Panc1 (cell line): ENCODE measurements at regions not wholly inside any gene's neighbourhood (a gene's known extent, or its start where the extent isn't known, plus 50 kb on each side); places are given as distances from the start of the nearest gene placed in this dataset.

Source experiments
- ATAC-seq: fragments of 200-7000 bp; cut with Tn5 transposase; 2 replicates; pipeline ENCODE4 v1.9.1; 2020; ENCODE audit warnings: mild to moderate bottlenecking, moderate library complexity
- BruUV-seq: library from RNA; stranded (reverse); fragments of 400-500 nt; replicated peaks from 2 replicates; lab custom pipeline; 2021; lab: Mats Ljungman, UMichigan
- CTCF ChIA-PET: fragments of 300-600 bp; sonication (Branson Sonifier 250); formaldehyde crosslinking; loops from one replicate; lab custom pipeline; 2022; ENCODE audit warnings: antibody characterized with exemption; lab: Charles Lee
- POLR2A ChIA-PET: fragments of 300-600 bp; sonication (Branson Sonifier 250); formaldehyde crosslinking; loops from one replicate; lab custom pipeline; 2022; ENCODE audit warnings: antibody characterized with exemption; lab: Charles Lee
- DNase-seq: peaks from one replicate; pipeline ENCODE4 v3.0.0-alpha.2; 2010; ENCODE audit warnings: low read depth, low spot score
- H3K27ac ChIP-seq: 2 replicates; pipeline ENCODE4 v1.5.1; 2011; ENCODE audit warnings: mild to moderate bottlenecking, low read length, inconsistent platforms
- H3K27me3 ChIP-seq: fragments of 200-500 bp; sonication (Bioruptor generic); 2 replicates; pipeline ENCODE4 v1.6.0; 2014; ENCODE audit warnings: low read length, inconsistent platforms; ENCODE audit not compliant: control insufficient read depth, insufficient read depth
- H3K36me3 ChIP-seq: fragments of 200-500 bp; sonication (Bioruptor generic); 2 replicates; pipeline ENCODE4 v1.5.1; 2014; ENCODE audit warnings: inconsistent platforms, mild to moderate bottlenecking, low read length, moderate library complexity; ENCODE audit not compliant: control insufficient read depth, insufficient read depth
- H3K4me1 ChIP-seq: 2 replicates; pipeline ENCODE4 v1.5.1; 2011; ENCODE audit warnings: inconsistent platforms, mild to moderate bottlenecking, low read length, moderate library complexity; ENCODE audit not compliant: control insufficient read depth, insufficient read depth
- H3K4me3 ChIP-seq, 2 experiments: 2 replicates each; pipeline ENCODE4 v1.5.1; 2011 to 2012; ENCODE audit warnings: low read depth in 2 of 2, low read length in 2 of 2, mild to moderate bottlenecking in 2 of 2, inconsistent platforms in 1 of 2, moderate library complexity in 1 of 2
- H3K9me3 ChIP-seq: fragments of 200-500 bp; sonication (Bioruptor generic); 2 replicates; pipeline ENCODE4 v1.5.1; 2014; ENCODE audit warnings: low read depth, mild to moderate bottlenecking, inconsistent platforms, low read length, moderate library complexity; ENCODE audit not compliant: control insufficient read depth, insufficient read depth
- CTCF ChIP-seq: fragments of 450-650 bp; IDR thresholded peaks from 2 replicates; pipeline ENCODE4 v1.5.1; 2017; ENCODE audit warnings: mild to moderate bottlenecking
- POLR2AphosphoS5 ChIP-seq: IDR thresholded peaks from 2 replicates; pipeline ENCODE4 v1.6.1; 2012; ENCODE audit warnings: mild to moderate bottlenecking, low read depth, low read length, moderate library complexity
- REST ChIP-seq, 2 experiments: IDR thresholded peaks; 2 replicates each; pipeline ENCODE4 v1.6.1; 2011 to 2012; ENCODE audit warnings: low read depth in 2 of 2, control low read depth in 1 of 2, low read length in 1 of 2, mild to moderate bottlenecking in 1 of 2, moderate library complexity in 1 of 2; ENCODE audit not compliant: insufficient read depth in 1 of 2
- SIN3A ChIP-seq: IDR thresholded peaks from 2 replicates; pipeline ENCODE4 v1.6.1; 2012; ENCODE audit warnings: low read depth, mild to moderate bottlenecking, low read length, moderate library complexity, borderline replicate concordance; ENCODE audit not compliant: insufficient read depth
- TCF7L2 ChIP-seq: IDR thresholded peaks from 2 replicates; pipeline ENCODE4 v1.6.1; 2011; ENCODE audit warnings: mild to moderate bottlenecking, low read depth, low read length, inconsistent platforms
- in situ Hi-C: cut with HindIII; loops from 2 replicates; pipeline ENCODE4 v1.10.0; 2016; ENCODE audit warnings: low sequenced_read_pairs, low pct_unique_long_range_greater_than_20kb
- intact Hi-C: fragments of 100-400 bp; cut with micrococcal nuclease; formaldehyde crosslinking; loops from one replicate; pipeline ENCODE4 v1.10.0; 2022; ENCODE audit not compliant: unreplicated experiment

- DNase-seq (no peak), ATAC-seq (no peak)
- TF ChIP-seq REST (IDR thresholded peaks at IDR 0.05; ENCODE audit: insufficient read depth in 1 of 2, low read depth in 2 of 2, low read length in 1 of 2) (no peak), POLR2AphosphoS5 (no peak)
- CTCF ChIA-PET: no interaction called here
- BruUV-seq: no TSS peak
- Histone ChIP-seq H3K27me3 (no peaks in the 10 kb centered on the region), H3K27ac (no peak overlapping the region), H3K4me3 (no peak overlapping the region), H3K36me3 (no peaks in the 10 kb centered on the region), H3K9me3 (no peaks in the 10 kb centered on the region), H3K4me1 (no peaks in the 10 kb centered on the region)
- intact Hi-C loops (no loop called here), in situ Hi-C loops (no loop called here)
- POLR2A ChIA-PET: no interaction called here
Observed at GRCh38 chr5:163604013-163604412, 98.6 kb downstream of the MAT2B start.

GRCh38 chr5:163607256-163607655 lies 101.8 kb downstream of the MAT2B start:
- Histone ChIP-seq H3K36me3 (no peaks in the 10 kb centered on the region), H3K4me3 (no peak overlapping the region), H3K4me1 (no peaks in the 10 kb centered on the region), H3K27me3 (no peaks in the 10 kb centered on the region), H3K9me3 (no peaks in the 10 kb centered on the region), H3K27ac (no peak overlapping the region)
- in situ Hi-C loops (no loop called here), intact Hi-C loops (no loop called here)
- ChIA-PET CTCF (no interaction called here), POLR2A (no interaction called here)
- no peak for TF ChIP-seq CTCF
- TF ChIP-seq POLR2AphosphoS5: no peak
- no peak for TF ChIP-seq SIN3A
- no peak for TF ChIP-seq TCF7L2
- no peak for TF ChIP-seq REST (IDR thresholded peaks at IDR 0.05; ENCODE audit: insufficient read depth in 1 of 2, low read depth in 2 of 2, low read length in 1 of 2)
- ATAC-seq (no peak), DNase-seq (no peak)
- no TSS peak for BruUV-seq
